ENCODE measurements at regions not wholly inside any gene's neighbourhood (a gene's known extent, or its start where the extent isn't known, plus 50 kb on each side); places are given as distances from the start of the nearest gene placed in this dataset.
A peak's percentile ranks its signal among the peaks of the same experiment; 100 is the strongest.
"Not testable (repeated sequence)": the region's sequence is repeated elsewhere in the genome, so short reads cannot be mapped to it uniquely, and the experiment has no call there.

- no peak for DNase-seq
Observed at GRCh38 chr18:28791101-28791500, 614.2 kb upstream of the CDH2 start.

GRCh38 chr18:28789502-28789901 lies 612.6 kb upstream of the CDH2 start:
- DNase-seq: no peak

GRCh38 chr18:28786926-28787325 lies 610.0 kb upstream of the CDH2 start:
- no peak for DNase-seq

- no peak for DNase-seq
Observed at GRCh38 chr18:28781616-28782362, 604.9 kb upstream of the CDH2 start.

GRCh38 chr18:28778706-28779105 lies 601.8 kb upstream of the CDH2 start:
- no peak for DNase-seq

- no peak for DNase-seq
Observed at GRCh38 chr18:28777756-28778155, 600.8 kb upstream of the CDH2 start.

- no peak for DNase-seq
Observed at GRCh38 chr18:28771849-28772248, 594.9 kb upstream of the CDH2 start.

- DNase-seq: no peak
Observed at GRCh38 chr18:28768791-28769768, 592.1 kb upstream of the CDH2 start.

GRCh38 chr18:28767727-28768211 lies 590.8 kb upstream of the CDH2 start:
- DNase-seq: no peak

GRCh38 chr18:28767201-28767600 lies 590.3 kb upstream of the CDH2 start:
- no peak for DNase-seq

GRCh38 chr18:28766721-28767120 lies 589.8 kb upstream of the CDH2 start:
- no peak for DNase-seq

GRCh38 chr18:28766027-28766426 lies 589.1 kb upstream of the CDH2 start:
- DNase-seq: peak; percentile 31

- no peak for DNase-seq
Observed at GRCh38 chr18:28760299-28760698, 583.4 kb upstream of the CDH2 start.

- no peak for DNase-seq
Observed at GRCh38 chr18:28757466-28758008, 580.6 kb upstream of the CDH2 start.

GRCh38 chr18:28743115-28743514 lies 566.2 kb upstream of the CDH2 start:
- no peak for DNase-seq

GRCh38 chr18:28740575-28740974 lies 563.6 kb upstream of the CDH2 start:
- DNase-seq: no peak

GRCh38 chr18:28736951-28737350 lies 560.0 kb upstream of the CDH2 start:
- no peak for DNase-seq

GRCh38 chr18:28736223-28736622 lies 559.3 kb upstream of the CDH2 start:
- DNase-seq: no peak

- no peak for DNase-seq
Observed at GRCh38 chr18:28735731-28736130, 558.8 kb upstream of the CDH2 start.

GRCh38 chr18:28729321-28729720 lies 552.4 kb upstream of the CDH2 start:
- DNase-seq: no peak

- DNase-seq: no peak
Observed at GRCh38 chr18:28728891-28729290, 552.0 kb upstream of the CDH2 start.

- not testable (repeated sequence) for DNase-seq
Observed at GRCh38 chr18:28727189-28727588, 550.3 kb upstream of the CDH2 start.

- no peak for DNase-seq
Observed at GRCh38 chr18:28725876-28726275, 548.9 kb upstream of the CDH2 start.

- no peak for DNase-seq
Observed at GRCh38 chr18:28723506-28723905, 546.6 kb upstream of the CDH2 start.

Measured in OCI-M1 (cell line).